ENCODE measurements at regions not wholly inside any gene's neighbourhood (a gene's known extent, or its start where the extent isn't known, plus 50 kb on each side); places are given as distances from the start of the nearest gene placed in this dataset.
"Not testable (repeated sequence)": the region's sequence is repeated elsewhere in the genome, so short reads cannot be mapped to it uniquely, and the experiment has no call there.

DNA sequence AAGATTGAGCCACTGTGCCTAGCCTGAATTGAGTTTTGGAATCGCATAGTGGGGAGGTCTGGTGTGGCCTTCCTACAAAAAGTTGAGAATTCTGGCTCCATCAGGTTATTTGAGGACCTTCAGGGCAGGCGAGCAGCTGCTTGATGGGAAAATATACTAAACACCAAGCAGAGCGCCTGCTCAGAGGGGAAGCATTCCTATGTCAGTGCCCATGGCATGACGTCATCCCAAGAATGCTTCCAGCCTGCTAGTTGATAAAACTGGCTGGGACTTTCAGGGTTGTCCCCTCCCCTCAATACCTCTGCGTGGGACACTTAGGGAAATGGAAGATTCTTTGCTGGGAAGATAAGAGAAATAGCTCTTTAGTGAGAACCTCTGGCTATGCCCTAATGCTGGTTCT, 174.9 kb upstream of the NBPF12 start:
- WGBS (ENCODE audit: insufficient coverage), result no CpG with 5 or more reads among the region's 5 CpGs

GRCh38 chr1:146756858-146757257, 181.3 kb upstream of the NBPF12 start:
- H3K27me3 ChIP-seq (replicated peaks in 1 of 4; ENCODE audit: control extremely low read depth in 1 of 4, control insufficient read depth in 3 of 4, insufficient read depth in 4 of 4, low read length in 3 of 4); H3K36me3 ChIP-seq (replicated peaks in 1 of 2; ENCODE audit: control extremely low read depth in 1 of 2, control insufficient read depth in 1 of 2, extremely low read depth in 1 of 2, insufficient read depth in 2 of 2, low read length in 1 of 2); POLR2A ChIA-PET; H3K9me3 Mint-ChIP-seq (ENCODE audit: insufficient read depth); H3K9ac ChIP-seq (ENCODE audit: low read length); H3K79me2 ChIP-seq (ENCODE audit: control insufficient read depth, insufficient read depth, low read length); H3K4me1 Mint-ChIP-seq; CTCF ChIA-PET; H3K4me3 Mint-ChIP-seq; DNase-seq; H3K4me2 ChIP-seq (replicated peaks; ENCODE audit: low read depth, low read length, poor library complexity, severe bottlenecking); H3K4me1 ChIP-seq (ENCODE audit: control insufficient read depth in 2 of 2, insufficient read depth in 2 of 2, low read length in 2 of 2); intact Hi-C loops (cut with micrococcal nuclease); ATAC-seq (ENCODE audit: low read depth); H3K27ac ChIP-seq (ENCODE audit: low read length in 2 of 2); H3K27me3 Mint-ChIP-seq; H2AFZ ChIP-seq (ENCODE audit: insufficient read depth, low read depth, low read length, poor library complexity, severe bottlenecking); H4K20me1 ChIP-seq (ENCODE audit: control insufficient read depth, insufficient read depth, low read length, poor library complexity, severe bottlenecking); H3K4me3 ChIP-seq (ENCODE audit: control extremely low read depth in 1 of 5, extremely low read depth in 1 of 5, insufficient read depth in 1 of 5, low read depth in 2 of 5, low read length in 4 of 5); H3K9me3 ChIP-seq (ENCODE audit: control extremely low read depth in 1 of 3, control insufficient read depth in 2 of 3, insufficient read depth in 1 of 3, low read length in 2 of 3); H3K27ac Mint-ChIP-seq: not testable (repeated sequence)
- no CpG with 5 or more reads among the region's 4 CpGs for WGBS (ENCODE audit: insufficient coverage)

More for the DNA sequence above, 174.9 kb upstream of the NBPF12 start:
- H3K9me3 Mint-ChIP-seq (ENCODE audit: insufficient read depth); CTCF ChIA-PET; POLR2A ChIA-PET; ATAC-seq (ENCODE audit: low read depth); intact Hi-C loops (cut with micrococcal nuclease); H3K36me3 ChIP-seq (replicated peaks in 1 of 2; ENCODE audit: control extremely low read depth in 1 of 2, control insufficient read depth in 1 of 2, extremely low read depth in 1 of 2, insufficient read depth in 2 of 2, low read length in 1 of 2); H3K9me3 ChIP-seq (ENCODE audit: control extremely low read depth in 1 of 3, control insufficient read depth in 2 of 3, insufficient read depth in 1 of 3, low read length in 2 of 3); H3K4me2 ChIP-seq (replicated peaks; ENCODE audit: low read depth, low read length, poor library complexity, severe bottlenecking); H3K9ac ChIP-seq (ENCODE audit: low read length); DNase-seq; H2AFZ ChIP-seq (ENCODE audit: insufficient read depth, low read depth, low read length, poor library complexity, severe bottlenecking); H3K79me2 ChIP-seq (ENCODE audit: control insufficient read depth, insufficient read depth, low read length); H3K4me3 Mint-ChIP-seq; H3K27ac ChIP-seq (ENCODE audit: low read length in 2 of 2); H3K4me1 Mint-ChIP-seq; H3K4me1 ChIP-seq (ENCODE audit: control insufficient read depth in 2 of 2, insufficient read depth in 2 of 2, low read length in 2 of 2); H3K4me3 ChIP-seq (ENCODE audit: control extremely low read depth in 1 of 5, extremely low read depth in 1 of 5, insufficient read depth in 1 of 5, low read depth in 2 of 5, low read length in 4 of 5); H4K20me1 ChIP-seq (ENCODE audit: control insufficient read depth, insufficient read depth, low read length, poor library complexity, severe bottlenecking); H3K27me3 Mint-ChIP-seq; H3K27me3 ChIP-seq (replicated peaks in 1 of 4; ENCODE audit: control extremely low read depth in 1 of 4, control insufficient read depth in 3 of 4, insufficient read depth in 4 of 4, low read length in 3 of 4); H3K27ac Mint-ChIP-seq: not testable (repeated sequence)

GRCh38 chr1:146748686-146749085, 189.4 kb upstream of the NBPF12 start:
- H3K9ac ChIP-seq (ENCODE audit: low read length); H3K27ac Mint-ChIP-seq; DNase-seq; H3K4me1 Mint-ChIP-seq; H3K27me3 ChIP-seq (replicated peaks in 1 of 4; ENCODE audit: control extremely low read depth in 1 of 4, control insufficient read depth in 3 of 4, insufficient read depth in 4 of 4, low read length in 3 of 4); H4K20me1 ChIP-seq (ENCODE audit: control insufficient read depth, insufficient read depth, low read length, poor library complexity, severe bottlenecking); H3K9me3 ChIP-seq (ENCODE audit: control extremely low read depth in 1 of 3, control insufficient read depth in 2 of 3, insufficient read depth in 1 of 3, low read length in 2 of 3); H3K4me1 ChIP-seq (ENCODE audit: control insufficient read depth in 2 of 2, insufficient read depth in 2 of 2, low read length in 2 of 2); H3K27me3 Mint-ChIP-seq; POLR2A ChIA-PET; CTCF ChIA-PET; intact Hi-C loops (cut with micrococcal nuclease); H2AFZ ChIP-seq (ENCODE audit: insufficient read depth, low read depth, low read length, poor library complexity, severe bottlenecking); H3K27ac ChIP-seq (ENCODE audit: low read length in 2 of 2); H3K4me2 ChIP-seq (replicated peaks; ENCODE audit: low read depth, low read length, poor library complexity, severe bottlenecking); H3K4me3 Mint-ChIP-seq; H3K4me3 ChIP-seq (ENCODE audit: control extremely low read depth in 1 of 5, extremely low read depth in 1 of 5, insufficient read depth in 1 of 5, low read depth in 2 of 5, low read length in 4 of 5); H3K9me3 Mint-ChIP-seq (ENCODE audit: insufficient read depth); H3K36me3 ChIP-seq (replicated peaks in 1 of 2; ENCODE audit: control extremely low read depth in 1 of 2, control insufficient read depth in 1 of 2, extremely low read depth in 1 of 2, insufficient read depth in 2 of 2, low read length in 1 of 2); ATAC-seq (ENCODE audit: low read depth); H3K79me2 ChIP-seq (ENCODE audit: control insufficient read depth, insufficient read depth, low read length): not testable (repeated sequence)
- no CpG with 5 or more reads among the region's 3 CpGs for WGBS (ENCODE audit: insufficient coverage)

DNA sequence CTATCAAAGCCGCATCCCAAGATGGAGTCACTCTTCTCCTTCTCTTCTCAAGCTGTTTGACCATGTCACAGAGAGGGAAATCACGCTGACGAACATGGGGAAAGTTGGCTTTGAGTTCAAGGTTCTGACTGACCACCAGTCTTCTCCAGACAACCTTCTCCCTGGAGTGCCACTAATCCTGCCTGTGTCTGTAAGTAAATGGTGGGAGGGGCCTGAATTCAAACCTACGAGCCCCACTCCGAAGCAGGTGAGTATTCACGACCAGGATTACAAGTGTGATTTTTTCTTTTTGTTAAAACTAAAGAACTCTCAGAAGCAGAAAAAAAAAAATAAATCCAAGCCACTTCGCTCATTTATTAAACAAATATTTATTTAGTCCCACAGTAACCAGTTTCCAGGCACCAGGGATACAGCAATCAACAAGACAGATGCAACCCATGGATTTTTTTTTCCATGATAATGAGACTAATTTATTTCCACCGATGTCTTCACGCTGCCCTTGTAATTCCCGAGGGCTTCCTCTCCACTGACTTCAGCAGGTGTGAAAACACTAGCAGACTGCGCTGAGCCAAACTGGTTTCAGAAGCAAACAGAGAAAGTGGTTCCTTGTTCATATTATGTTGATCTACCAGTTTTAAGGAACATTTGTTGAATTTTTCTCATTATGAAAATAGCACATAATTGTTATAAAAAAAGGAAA, 206.0 kb upstream of the NBPF12 start:
- H2AFZ ChIP-seq (ENCODE audit: insufficient read depth, low read depth, low read length, poor library complexity, severe bottlenecking); H3K79me2 ChIP-seq (ENCODE audit: control insufficient read depth, insufficient read depth, low read length); H3K4me1 Mint-ChIP-seq; H3K4me1 ChIP-seq (ENCODE audit: control insufficient read depth in 2 of 2, insufficient read depth in 2 of 2, low read length in 2 of 2); H3K9me3 ChIP-seq (ENCODE audit: control extremely low read depth in 1 of 3, control insufficient read depth in 2 of 3, insufficient read depth in 1 of 3, low read length in 2 of 3); H3K27ac Mint-ChIP-seq; CTCF ChIA-PET; H3K9me3 Mint-ChIP-seq (ENCODE audit: insufficient read depth); intact Hi-C loops (cut with micrococcal nuclease); H3K27me3 Mint-ChIP-seq; H3K4me3 Mint-ChIP-seq; H3K27ac ChIP-seq (ENCODE audit: low read length in 2 of 2); H3K4me2 ChIP-seq (replicated peaks; ENCODE audit: low read depth, low read length, poor library complexity, severe bottlenecking); H3K27me3 ChIP-seq (replicated peaks in 1 of 4; ENCODE audit: control extremely low read depth in 1 of 4, control insufficient read depth in 3 of 4, insufficient read depth in 4 of 4, low read length in 3 of 4); DNase-seq; H3K9ac ChIP-seq (ENCODE audit: low read length); ATAC-seq (ENCODE audit: low read depth); H3K36me3 ChIP-seq (replicated peaks in 1 of 2; ENCODE audit: control extremely low read depth in 1 of 2, control insufficient read depth in 1 of 2, extremely low read depth in 1 of 2, insufficient read depth in 2 of 2, low read length in 1 of 2); H3K4me3 ChIP-seq (ENCODE audit: control extremely low read depth in 1 of 5, extremely low read depth in 1 of 5, insufficient read depth in 1 of 5, low read depth in 2 of 5, low read length in 4 of 5); POLR2A ChIA-PET; H4K20me1 ChIP-seq (ENCODE audit: control insufficient read depth, insufficient read depth, low read length, poor library complexity, severe bottlenecking): not testable (repeated sequence)
- no CpG with 5 or more reads among the region's 11 CpGs for WGBS (ENCODE audit: insufficient coverage)

Measured in B cell (primary cell).